GM18870 (cell line): ENCODE measurements at regions not wholly inside any gene's neighbourhood (a gene's known extent, or its start where the extent isn't known, plus 50 kb on each side); places are given as distances from the start of the nearest gene placed in this dataset.
"Not testable (repeated sequence)": the region's sequence is repeated elsewhere in the genome, so short reads cannot be mapped to it uniquely, and the experiment has no call there.

Source experiments
- ATAC-seq: cut with Tn5 transposase; IDR thresholded peaks from one replicate; pipeline ENCODE4 v1.9.1; 2021; ENCODE audit warnings: moderate library complexity; ENCODE audit not compliant: unreplicated experiment

DNA sequence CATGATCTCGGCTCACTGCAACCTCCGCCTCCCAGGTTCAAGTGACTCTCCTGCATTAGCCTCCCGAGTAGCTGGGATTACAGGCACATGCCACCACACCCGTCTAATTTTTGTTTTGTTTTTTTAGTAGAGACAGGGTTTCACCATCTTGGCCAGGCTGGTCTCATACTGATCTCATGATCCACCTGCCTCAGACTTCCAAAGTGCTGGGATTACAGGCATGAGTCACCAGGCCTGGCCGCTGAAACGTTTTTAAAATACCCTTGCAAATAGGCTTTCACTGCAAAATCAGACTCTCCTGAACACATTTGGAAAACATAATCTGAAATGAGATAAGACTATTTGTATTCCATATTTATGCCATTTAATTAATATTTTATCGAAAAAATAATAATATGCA is 826.1 kb upstream of the CNTN5 start:
- no peak for ATAC-seq

DNA sequence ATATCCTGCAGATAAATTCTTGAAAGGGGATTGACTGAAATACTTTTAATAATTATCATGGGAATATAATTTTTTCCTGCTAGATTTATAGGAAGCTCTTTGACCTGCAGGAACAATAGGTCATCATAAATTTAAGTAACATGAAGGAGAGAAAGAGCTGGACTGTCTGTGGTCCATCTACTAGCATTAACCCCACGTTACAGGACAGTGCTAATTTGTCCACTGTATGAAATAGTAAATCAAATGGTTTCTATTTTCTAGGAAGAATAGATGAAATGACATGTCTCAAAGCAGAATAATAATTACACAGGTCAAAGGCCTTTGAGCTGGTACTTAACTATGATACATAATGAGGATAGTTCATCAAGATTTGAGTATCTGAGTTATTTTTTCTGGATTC is 825.4 kb upstream of the CNTN5 start:
- no peak for ATAC-seq

GRCh38 chr11:98207086-98207485 is 813.7 kb upstream of the CNTN5 start:
- no peak for ATAC-seq

- no peak for ATAC-seq
Measured at GRCh38 chr11:98227278-98227677, 793.5 kb upstream of the CNTN5 start.

DNA sequence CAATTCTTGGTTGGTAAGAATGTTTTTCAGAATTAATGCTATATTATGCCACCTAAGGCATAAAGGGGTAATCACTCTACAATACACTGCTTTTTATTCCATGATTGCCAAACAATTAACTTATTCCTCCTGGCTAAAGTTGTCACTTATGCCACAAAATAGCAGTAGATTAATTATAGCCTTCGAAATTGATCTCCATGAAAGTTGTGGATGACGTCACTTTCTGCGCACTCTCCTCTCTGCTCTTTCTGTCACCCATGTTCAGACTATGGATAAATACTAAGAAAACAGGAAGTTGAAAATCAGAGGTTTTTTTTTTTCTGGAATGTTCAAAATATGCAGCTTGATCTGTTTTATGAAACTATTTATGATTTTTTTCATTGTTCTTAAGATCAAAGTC is 790.1 kb upstream of the CNTN5 start:
- no peak for ATAC-seq

DNA sequence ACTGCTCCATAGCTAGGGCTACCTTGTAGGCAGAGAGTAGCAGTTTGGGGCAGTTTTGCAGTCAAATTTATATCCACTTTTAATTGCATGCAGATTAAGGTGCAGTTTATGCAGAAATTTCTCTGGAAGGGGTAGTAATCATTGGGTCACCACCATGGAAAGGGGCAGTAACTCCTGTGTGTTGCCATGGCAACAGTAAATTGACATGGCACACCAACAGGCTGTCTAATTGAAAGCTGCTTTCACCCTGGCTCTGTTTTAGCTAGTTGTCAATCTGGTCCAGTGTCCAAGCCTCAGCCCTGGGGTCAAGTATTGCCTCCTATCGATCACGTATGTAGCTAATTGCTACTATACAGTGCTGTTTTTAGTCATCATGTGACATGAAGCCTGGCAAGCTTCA is 786.1 kb upstream of the CNTN5 start:
- no peak for ATAC-seq

DNA sequence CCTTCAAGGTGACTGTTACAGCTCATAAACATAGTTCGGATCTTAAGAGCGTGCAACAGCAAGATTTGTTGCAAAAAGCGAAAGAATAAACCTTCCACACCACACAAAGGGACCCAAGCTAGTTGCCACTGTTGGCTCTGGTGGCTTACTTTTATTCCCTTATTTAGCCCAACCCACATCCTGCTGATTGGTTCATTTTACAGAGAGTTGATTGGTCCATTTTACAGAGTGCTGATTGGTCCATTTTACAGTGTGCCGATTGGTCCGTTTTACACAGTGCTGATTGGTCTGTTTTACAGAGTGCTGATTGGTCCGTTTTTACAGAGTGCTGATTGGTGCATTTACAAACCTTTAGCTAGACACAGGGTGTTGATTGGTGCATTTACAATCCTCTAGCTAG is 776.9 kb upstream of the CNTN5 start:
- ATAC-seq, result no peak

- ATAC-seq, result no peak
Measured at GRCh38 chr11:98260983-98261382, 759.8 kb upstream of the CNTN5 start.

DNA sequence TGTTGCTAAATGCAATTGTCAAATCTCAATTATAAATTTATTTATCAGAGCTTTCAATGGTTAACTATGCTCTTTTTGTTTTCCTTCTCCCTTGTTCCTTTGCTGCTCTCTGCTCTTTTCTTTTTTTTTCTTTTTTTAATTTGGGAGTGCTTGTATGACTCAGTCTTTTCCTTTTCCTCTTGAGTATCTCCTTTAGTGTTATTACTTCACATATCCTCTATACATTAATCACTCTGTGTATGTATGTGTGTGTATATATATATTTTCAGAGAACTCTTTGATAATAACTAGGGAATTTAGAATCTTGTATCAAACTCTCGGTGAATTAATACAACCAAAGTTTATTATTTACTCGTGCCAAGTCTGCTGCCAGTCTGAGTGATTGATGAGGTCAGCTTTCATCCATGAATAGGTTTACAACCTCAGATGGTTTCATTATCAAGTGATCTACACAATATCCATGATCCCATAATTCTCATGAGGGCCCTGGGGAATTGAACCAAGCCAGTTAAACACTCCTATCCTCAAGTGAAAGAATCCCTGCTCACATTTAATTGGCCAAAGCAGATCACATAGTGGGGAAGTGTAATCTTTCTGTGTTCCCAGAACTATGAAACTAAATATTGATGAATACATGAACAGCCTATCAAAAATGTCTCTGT is 743.4 kb upstream of the CNTN5 start:
- no peak for ATAC-seq

GRCh38 chr11:98289617-98290263 is 731.0 kb upstream of the CNTN5 start:
- ATAC-seq, result no peak

DNA sequence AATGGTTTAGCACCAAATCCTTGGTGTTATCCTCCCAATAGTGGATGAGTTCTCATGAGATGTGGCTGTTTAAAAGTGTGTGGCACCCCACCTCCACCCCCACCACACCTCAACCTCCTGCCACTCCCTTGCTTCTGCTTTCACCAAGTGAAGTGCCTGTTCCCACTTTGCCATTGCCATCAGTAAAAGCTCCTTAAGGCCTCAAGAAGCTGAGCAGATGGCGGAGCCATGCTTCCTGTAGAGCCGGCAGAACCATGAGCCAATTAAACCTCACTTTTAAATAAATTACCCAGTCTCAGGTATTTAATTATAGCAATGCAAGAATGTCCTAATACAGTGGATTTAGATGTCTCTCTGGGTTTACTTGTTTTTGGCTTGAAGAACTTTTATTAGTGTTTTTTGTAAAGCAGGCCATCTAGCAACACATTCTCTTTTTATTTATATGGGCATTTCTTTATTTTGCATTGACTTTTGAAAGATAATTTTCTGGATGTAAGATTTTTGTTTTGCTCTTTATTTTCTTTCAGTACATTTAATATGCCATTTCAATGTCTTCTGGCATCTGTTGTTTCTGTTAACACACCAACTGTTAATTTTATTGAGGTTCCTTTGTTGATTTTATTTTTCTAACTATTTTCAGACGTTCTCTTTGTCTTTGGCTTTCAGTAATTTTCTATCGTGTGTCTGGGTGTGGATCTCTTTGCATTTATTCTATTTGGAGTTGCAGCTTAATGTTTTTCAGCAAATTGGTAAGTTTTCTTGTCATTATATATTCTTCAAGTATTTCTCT is 724.5 kb upstream of the CNTN5 start:
- ATAC-seq, result no peak

GRCh38 chr11:98300719-98301118 is 720.0 kb upstream of the CNTN5 start:
- ATAC-seq, result no peak

DNA sequence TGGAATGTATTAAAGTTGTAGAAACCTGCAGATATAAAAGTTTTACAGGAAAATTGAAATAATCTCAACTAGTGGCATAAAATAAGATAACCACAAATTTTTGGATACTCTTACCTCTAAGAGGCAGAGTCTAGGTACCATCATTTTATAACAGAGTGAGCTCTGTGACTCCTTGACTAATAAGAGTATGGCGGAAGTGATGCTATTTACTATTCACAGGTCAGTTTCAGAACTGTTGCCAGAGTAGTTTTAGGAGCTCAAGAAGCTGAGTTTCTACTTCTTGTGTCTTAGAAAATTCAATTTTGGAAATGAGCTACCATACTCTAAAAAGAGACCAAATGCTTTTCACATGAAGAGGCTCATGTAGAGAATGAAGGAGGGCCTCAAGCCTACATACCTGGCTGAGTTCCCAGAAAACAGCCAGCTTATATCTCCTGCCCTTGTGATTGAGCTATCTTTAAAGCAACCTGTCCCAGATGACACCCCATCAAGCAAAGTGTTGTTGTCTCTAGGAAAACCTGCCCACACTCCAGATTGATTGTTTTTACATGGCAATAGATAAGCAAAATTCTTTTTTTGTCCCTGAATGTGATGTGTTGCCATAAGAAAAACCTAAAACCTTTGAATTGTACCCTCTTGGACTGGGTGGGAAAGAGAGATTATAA is 712.8 kb upstream of the CNTN5 start:
- no peak for ATAC-seq

DNA sequence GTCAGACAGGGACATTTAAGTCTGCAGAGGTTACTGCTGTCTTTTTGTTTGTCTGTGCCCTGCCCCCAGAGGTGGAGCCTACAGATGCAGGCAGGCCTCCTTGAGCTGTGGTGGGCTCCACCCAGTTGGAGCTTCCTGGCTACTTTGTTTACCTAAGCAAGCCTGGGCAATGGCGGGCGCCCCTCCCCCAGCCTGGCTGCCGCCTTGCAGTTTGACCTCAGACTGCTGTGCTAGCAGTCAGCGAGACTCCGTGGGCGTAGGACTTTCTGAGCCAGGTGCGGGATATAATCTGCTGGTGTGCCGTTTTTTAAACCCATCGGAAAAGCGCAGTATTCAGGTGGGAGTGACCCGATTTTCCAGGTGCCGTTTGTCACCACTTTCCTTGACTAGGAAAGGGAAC is 690.4 kb upstream of the CNTN5 start:
- ATAC-seq, result not testable (repeated sequence)

DNA sequence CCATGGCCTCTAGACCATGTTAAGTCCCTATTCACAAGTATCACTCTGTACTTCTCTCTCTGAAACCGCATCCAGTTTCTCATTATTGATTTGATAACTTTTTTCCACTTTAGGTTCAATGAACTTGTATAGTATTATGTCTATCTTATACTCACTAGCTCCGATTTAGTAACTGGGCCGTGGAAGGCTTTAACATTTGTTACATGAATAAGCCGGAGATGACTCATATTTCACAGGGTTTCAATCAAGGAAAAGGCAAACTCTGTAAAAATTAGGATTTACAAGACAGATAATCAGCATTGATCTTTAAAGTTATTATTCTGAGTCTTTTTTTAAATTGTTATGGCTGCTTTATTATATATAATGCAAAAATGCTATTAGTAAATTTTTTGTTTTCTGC is 662.2 kb upstream of the CNTN5 start:
- ATAC-seq, result no peak

DNA sequence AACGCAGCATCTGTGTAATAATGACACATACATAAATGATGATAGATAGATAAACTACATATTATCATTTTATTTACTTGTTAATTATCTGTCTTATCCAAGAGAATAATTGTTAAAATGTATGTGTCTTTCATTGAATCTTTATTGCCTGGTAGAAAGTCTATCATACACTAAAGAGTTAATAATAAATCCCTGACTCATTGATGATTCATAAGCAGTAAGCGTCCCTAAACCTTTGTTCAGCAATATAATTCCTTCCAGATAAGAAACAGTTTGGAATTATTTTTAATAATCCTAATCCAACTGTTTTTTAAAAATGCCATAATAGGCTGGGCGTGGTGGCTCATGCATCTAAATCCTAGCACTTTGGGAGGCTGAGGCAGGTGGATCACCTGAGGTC is 655.6 kb upstream of the CNTN5 start:
- no peak for ATAC-seq

DNA sequence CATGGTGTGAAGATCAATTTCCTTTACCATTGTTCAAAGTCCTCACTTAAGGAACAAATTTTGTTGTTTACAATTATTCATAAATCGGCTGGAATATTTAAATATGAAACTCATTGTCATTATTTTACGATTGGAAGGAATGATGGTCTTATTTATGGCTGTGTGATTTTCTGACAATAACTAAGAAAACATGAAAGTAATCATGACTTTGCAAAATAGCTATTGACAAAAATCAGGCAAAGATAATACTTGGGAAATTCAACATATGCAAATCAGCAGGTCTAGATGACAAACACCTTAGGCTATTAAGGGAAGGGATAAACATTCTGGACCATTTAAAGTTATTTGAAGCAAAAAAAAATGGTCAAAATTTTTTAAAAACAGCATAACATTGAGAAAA is 654.8 kb upstream of the CNTN5 start:
- ATAC-seq, result no peak

- no peak for ATAC-seq
Measured at GRCh38 chr11:98390391-98390790, 630.4 kb upstream of the CNTN5 start.

DNA sequence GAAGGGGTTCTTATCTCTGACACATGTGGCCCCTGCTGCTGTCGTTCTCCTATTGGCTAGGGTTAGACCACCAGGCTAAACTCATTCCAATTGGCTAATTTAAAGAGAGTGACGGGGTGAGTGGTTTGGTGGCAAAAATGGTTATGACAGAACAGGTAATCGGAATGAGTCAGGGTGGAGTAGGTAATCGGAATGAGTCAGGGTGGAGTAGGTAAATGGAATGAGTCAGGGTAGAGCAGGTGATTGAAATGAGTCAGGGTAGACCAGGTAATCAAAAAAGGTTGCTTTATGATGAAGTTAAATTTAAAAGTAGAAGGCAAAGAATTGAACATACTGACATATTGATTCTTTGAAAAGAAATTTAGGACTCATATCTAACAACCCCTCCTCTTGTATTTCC is 626.2 kb upstream of the CNTN5 start:
- not testable (repeated sequence) for ATAC-seq

DNA sequence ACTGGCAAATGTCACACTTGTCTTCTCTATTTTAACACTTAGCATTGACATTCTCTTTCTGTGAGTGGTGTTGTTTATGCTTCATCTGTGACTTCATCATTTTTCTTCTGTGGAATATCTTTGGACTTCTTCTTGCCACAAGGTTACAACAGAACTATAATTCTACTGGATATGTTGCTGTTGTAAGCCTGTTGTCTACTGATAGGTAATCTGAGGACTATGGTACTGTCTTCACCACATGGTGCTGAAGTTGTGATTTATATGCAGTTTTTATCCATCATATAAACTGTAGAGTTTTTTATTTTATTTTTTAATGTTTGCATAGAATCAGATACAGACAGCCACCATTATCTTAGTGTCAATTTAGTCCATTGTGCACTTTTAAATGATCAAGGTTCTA is 622.2 kb upstream of the CNTN5 start:
- no peak for ATAC-seq

GRCh38 chr11:98409069-98409468 is 611.7 kb upstream of the CNTN5 start:
- ATAC-seq, result no peak

GRCh38 chr11:98411777-98412176 is 609.0 kb upstream of the CNTN5 start:
- no peak for ATAC-seq
